ENCODE measurements at regions not wholly inside any gene's neighbourhood (a gene's known extent, or its start where the extent isn't known, plus 50 kb on each side); places are given as distances from the start of the nearest gene placed in this dataset.

GRCh38 chr12:67726868-67727267 lies 78.3 kb downstream of the DYRK2 start (continued):
- TF ChIP-seq, protein P1, sequence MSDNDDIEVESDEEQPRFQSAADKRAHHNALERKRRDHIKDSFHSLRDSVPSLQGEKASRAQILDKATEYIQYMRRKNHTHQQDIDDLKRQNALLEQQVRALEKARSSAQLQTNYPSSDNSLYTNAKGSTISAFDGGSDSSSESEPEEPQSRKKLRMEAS (IDR thresholded peaks at IDR 0.05), result no peak
- TF ChIP-seq CEBPB (IDR thresholded peaks at IDR 0.05; ENCODE audit: low read depth, low read length) (no peak), POLR2AphosphoS5 (IDR thresholded peaks at IDR 0.05; ENCODE audit: low read depth, low read length) (no peak), GABPA (IDR thresholded peaks at IDR 0.05; ENCODE audit: borderline replicate concordance, insufficient read depth, low read length) (no peak)
- TF ChIP-seq, protein P2, sequence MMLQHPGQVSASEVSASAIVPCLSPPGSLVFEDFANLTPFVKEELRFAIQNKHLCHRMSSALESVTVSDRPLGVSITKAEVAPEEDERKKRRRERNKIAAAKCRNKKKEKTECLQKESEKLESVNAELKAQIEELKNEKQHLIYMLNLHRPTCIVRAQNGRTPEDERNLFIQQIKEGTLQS (IDR thresholded peaks at IDR 0.05; ENCODE audit: insufficient read depth, low read depth, low read length), result no peak

Measured in H1 (cell line).